Hepatic stellate cell (primary cell): ENCODE measurements at regions not wholly inside any gene's neighbourhood (a gene's known extent, or its start where the extent isn't known, plus 50 kb on each side); places are given as distances from the start of the nearest gene placed in this dataset.
"Not testable (repeated sequence)": the region's sequence is repeated elsewhere in the genome, so short reads cannot be mapped to it uniquely, and the experiment has no call there.

Source experiments
- DNase-seq: peaks from one replicate; pipeline ENCODE4 v3.0.0; 2011; ENCODE audit warnings: low spot score

- no peak for DNase-seq
Observed at GRCh38 chr2:75324861-75325284, 125.6 kb upstream of the TACR1 start.

- no peak for DNase-seq
Observed at GRCh38 chr2:75324141-75324540, 124.8 kb upstream of the TACR1 start.

- no peak for DNase-seq
Observed at GRCh38 chr2:75321599-75321922, 122.2 kb upstream of the TACR1 start.

GRCh38 chr2:75320898-75321598 lies 121.7 kb upstream of the TACR1 start:
- DNase-seq = no peak

GRCh38 chr2:75319951-75320350 lies 120.6 kb upstream of the TACR1 start:
- no peak for DNase-seq

GRCh38 chr2:75317802-75318201 lies 118.5 kb upstream of the TACR1 start:
- DNase-seq = no peak

- DNase-seq = no peak
Observed at GRCh38 chr2:75317316-75317715, 118.0 kb upstream of the TACR1 start.

GRCh38 chr2:75315436-75315835 lies 116.1 kb upstream of the TACR1 start:
- DNase-seq = no peak

GRCh38 chr2:75311993-75312392 lies 112.7 kb upstream of the TACR1 start:
- no peak for DNase-seq

- no peak for DNase-seq
Observed at GRCh38 chr2:75311521-75311920, 112.2 kb upstream of the TACR1 start.

GRCh38 chr2:75310876-75311275 lies 111.6 kb upstream of the TACR1 start:
- peak; percentile 11 for DNase-seq

GRCh38 chr2:75309596-75310463 lies 110.5 kb upstream of the TACR1 start:
- DNase-seq = no peak

- DNase-seq = no peak
Observed at GRCh38 chr2:75303227-75303626, 103.9 kb upstream of the TACR1 start.

GRCh38 chr2:75294362-75294761 lies 95.0 kb upstream of the TACR1 start:
- DNase-seq = no peak

GRCh38 chr2:75292826-75293225 lies 93.5 kb upstream of the TACR1 start:
- no peak for DNase-seq

GRCh38 chr2:75290600-75291150 lies 91.4 kb upstream of the TACR1 start:
- no peak for DNase-seq

- DNase-seq = no peak
Observed at GRCh38 chr2:75289771-75290170, 90.5 kb upstream of the TACR1 start.

GRCh38 chr2:75289178-75289577 lies 89.9 kb upstream of the TACR1 start:
- not testable (repeated sequence) for DNase-seq

- no peak for DNase-seq
Observed at GRCh38 chr2:75288760-75289159, 89.4 kb upstream of the TACR1 start.

GRCh38 chr2:75287624-75288316 lies 88.5 kb upstream of the TACR1 start:
- DNase-seq = no peak

- no peak for DNase-seq
Observed at GRCh38 chr2:75284345-75284744, 85.0 kb upstream of the TACR1 start.

GRCh38 chr2:75278821-75279379 lies 79.6 kb upstream of the TACR1 start:
- no peak for DNase-seq
